AG10803 (cell line): ENCODE measurements at regions not wholly inside any gene's neighbourhood (a gene's known extent, or its start where the extent isn't known, plus 50 kb on each side); places are given as distances from the start of the nearest gene placed in this dataset.

Source experiments
- DNase-seq: peaks from one replicate; pipeline ENCODE4 v3.0.0; 2010; ENCODE audit warnings: low read depth
- H3K4me3 ChIP-seq: 2 replicates; pipeline ENCODE4 v1.5.1; 2011; ENCODE audit warnings: mild to moderate bottlenecking, low read length, control low read depth
- TF ChIP-seq, protein P1 (sequence below): conservative IDR thresholded peaks from 2 replicates; pipeline ENCODE4 v1.5.1; 2011; ENCODE audit warnings: mild to moderate bottlenecking, low read length, control low read depth, inconsistent platforms

- TF ChIP-seq, protein P1, sequence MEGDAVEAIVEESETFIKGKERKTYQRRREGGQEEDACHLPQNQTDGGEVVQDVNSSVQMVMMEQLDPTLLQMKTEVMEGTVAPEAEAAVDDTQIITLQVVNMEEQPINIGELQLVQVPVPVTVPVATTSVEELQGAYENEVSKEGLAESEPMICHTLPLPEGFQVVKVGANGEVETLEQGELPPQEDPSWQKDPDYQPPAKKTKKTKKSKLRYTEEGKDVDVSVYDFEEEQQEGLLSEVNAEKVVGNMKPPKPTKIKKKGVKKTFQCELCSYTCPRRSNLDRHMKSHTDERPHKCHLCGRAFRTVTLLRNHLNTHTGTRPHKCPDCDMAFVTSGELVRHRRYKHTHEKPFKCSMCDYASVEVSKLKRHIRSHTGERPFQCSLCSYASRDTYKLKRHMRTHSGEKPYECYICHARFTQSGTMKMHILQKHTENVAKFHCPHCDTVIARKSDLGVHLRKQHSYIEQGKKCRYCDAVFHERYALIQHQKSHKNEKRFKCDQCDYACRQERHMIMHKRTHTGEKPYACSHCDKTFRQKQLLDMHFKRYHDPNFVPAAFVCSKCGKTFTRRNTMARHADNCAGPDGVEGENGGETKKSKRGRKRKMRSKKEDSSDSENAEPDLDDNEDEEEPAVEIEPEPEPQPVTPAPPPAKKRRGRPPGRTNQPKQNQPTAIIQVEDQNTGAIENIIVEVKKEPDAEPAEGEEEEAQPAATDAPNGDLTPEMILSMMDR = no peak
- H3K4me3 ChIP-seq = no peak overlapping the region
- no peak for DNase-seq
Measured at GRCh38 chr7:22066522-22066921, 120.8 kb upstream of the CDCA7L start.

DNA sequence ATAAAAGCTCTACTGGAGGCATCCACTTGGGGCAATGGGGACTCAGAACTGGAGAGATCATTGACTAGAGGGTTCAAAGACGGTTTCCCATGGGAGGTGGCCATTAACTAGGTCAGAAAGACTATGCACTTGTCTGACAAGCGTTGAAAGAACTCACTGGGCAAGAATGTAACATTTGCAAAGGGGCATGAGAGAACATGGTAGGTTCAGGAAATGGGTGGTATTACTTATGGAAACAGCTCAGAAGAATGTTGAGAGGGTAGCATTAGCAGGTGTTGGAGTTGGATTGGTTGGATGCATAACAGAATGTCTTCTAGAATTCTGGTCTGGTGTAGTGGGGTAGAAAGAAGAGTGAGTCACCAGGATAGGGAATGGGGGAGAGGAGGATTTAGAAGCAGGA is 119.1 kb upstream of the CDCA7L start:
- H3K4me3 ChIP-seq = no peak overlapping the region
- DNase-seq = no peak
- TF ChIP-seq, protein P1 = no peak

DNA sequence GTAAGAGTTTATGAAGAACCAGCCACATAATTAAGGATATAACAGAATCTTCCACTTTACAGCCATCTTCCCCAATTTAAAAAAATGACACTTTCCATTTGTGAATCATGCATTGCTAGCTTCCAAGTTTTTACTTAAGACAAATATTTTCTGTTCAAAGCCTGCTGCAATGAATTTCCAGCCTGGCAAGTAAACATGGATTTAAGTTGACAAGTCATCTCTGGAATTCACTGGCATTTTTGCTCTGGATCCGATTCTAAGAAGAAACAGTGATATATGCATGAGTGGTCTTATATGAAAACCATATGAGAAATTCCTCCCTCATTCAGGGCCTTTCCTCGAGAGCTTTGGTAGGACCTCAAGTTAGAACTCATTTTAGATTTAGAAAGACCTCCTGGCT is 116.1 kb upstream of the CDCA7L start:
- DNase-seq = peak; percentile 35
- TF ChIP-seq, protein P1 = no peak
- no peak overlapping the region for H3K4me3 ChIP-seq

GRCh38 chr7:22060863-22061262 is 115.2 kb upstream of the CDCA7L start:
- TF ChIP-seq, protein P1 = no peak
- no peak overlapping the region for H3K4me3 ChIP-seq
- DNase-seq = no peak

DNA sequence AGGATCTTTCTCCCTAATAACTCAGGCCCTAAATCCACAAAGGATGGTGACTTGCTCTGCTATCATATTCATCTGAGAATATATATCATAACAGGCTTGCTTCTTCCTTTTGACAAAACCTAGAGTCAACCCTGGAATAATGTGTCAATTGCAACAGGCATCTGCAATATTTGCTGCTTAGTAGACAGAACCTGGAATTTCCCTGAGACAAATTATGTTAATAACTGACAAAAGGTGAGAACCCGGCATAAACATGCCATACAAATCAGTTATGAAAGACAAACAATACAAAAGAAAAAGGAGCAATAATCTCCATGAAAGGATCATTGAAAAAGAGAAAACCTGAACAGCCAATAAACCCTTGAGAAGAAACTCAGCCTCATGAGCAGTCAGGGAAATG is 114.5 kb upstream of the CDCA7L start:
- DNase-seq = no peak
- TF ChIP-seq, protein P1 = no peak
- H3K4me3 ChIP-seq = no peak overlapping the region

- H3K4me3 ChIP-seq = no peak overlapping the region
- TF ChIP-seq, protein P1 = no peak
- DNase-seq = no peak
Measured at GRCh38 chr7:22055226-22055625, 109.5 kb upstream of the CDCA7L start.

- TF ChIP-seq, protein P1 = no peak
- no peak for DNase-seq
- no peak overlapping the region for H3K4me3 ChIP-seq
Measured at GRCh38 chr7:22052674-22053365, 107.1 kb upstream of the CDCA7L start.
